HUES6 (cell line): ENCODE measurements at regions not wholly inside any gene's neighbourhood (a gene's known extent, or its start where the extent isn't known, plus 50 kb on each side); places are given as distances from the start of the nearest gene placed in this dataset.

ENCODE experiments used
- H3K27ac ChIP-seq: 2 replicates; pipeline ENCODE4 v1.7.0; 2013; ENCODE audit warnings: low read depth, mild to moderate bottlenecking, low read length, inconsistent platforms
- H3K27me3 ChIP-seq: 2 replicates; pipeline ENCODE4 v1.6.1; 2013; ENCODE audit warnings: low read length; ENCODE audit not compliant: control insufficient read depth, insufficient read depth
- H3K36me3 ChIP-seq: 2 replicates; pipeline ENCODE4 v1.6.1; 2013; ENCODE audit warnings: low read length; ENCODE audit not compliant: control insufficient read depth, insufficient read depth
- H3K4me1 ChIP-seq: 2 replicates; pipeline ENCODE4 v1.6.1; 2013; ENCODE audit warnings: low read length; ENCODE audit not compliant: control insufficient read depth, insufficient read depth
- H3K4me3 ChIP-seq: 2 replicates; pipeline ENCODE4 v1.5.1; 2013; ENCODE audit warnings: low read depth, low read length
- H3K9ac ChIP-seq: one replicate; pipeline ENCODE4 v1.6.1; 2013; ENCODE audit warnings: mild to moderate bottlenecking, low read length
- H3K9me3 ChIP-seq: 2 replicates; pipeline ENCODE4 v1.6.1; 2013; ENCODE audit warnings: low read depth, low read length; ENCODE audit not compliant: control insufficient read depth, insufficient read depth

DNA sequence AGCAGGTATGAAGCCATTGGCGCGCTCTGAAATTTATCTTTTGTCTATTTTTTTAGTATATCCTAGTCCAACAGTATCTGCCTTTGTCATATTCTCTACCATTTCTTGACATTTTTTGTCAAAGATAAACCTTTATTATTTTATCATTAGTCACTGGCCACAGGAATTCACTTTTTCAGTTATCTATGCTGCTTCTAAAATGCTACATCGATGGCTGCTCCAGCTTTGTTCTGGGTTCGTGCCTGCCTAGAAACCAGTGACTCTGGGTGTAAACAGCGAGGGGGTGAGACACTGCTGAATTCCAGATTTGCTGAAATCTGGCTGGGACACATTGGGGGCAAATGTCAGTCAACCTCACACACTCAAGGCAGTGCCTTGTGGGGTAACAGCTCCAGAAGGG is 193.4 kb downstream of the CDC5L start:
- Histone ChIP-seq H3K27me3 (no peaks in the 10 kb centered on the region), H3K36me3 (no peaks in the 10 kb centered on the region), H3K4me3 (no peak overlapping the region), H3K9me3 (peaks cover 11% of the 10 kb centered on the region; the same call in 1 of the 2 replicates), H3K4me1 (no peaks in the 10 kb centered on the region), H3K9ac (no peak overlapping the region), H3K27ac (no peak overlapping the region)

DNA sequence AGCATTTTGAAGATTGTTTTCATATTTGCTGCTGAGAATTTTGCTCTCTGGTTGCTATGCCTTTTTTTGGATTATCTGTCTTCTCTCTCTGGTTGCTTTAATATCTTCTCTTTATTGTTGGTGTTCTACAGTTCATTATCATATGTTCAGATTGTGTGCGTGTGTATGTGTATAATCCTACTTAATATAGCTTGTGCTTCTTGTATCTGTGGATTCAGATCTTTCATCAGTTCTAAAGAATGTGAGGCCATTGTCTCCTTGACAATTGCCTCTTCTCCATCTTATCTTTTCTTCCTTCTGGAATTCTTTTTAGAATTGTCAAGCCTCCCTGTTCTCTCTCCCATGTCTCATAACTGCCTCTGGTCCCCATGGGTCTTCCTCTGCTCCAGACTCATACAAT is 195.4 kb downstream of the CDC5L start:
- no peaks in the 10 kb centered on the region for H3K27me3 ChIP-seq
- no peaks in the 10 kb centered on the region for H3K4me1 ChIP-seq
- no peak overlapping the region for H3K4me3 ChIP-seq
- peaks cover 11% of the 10 kb centered on the region; the same call in 1 of the 2 replicates for H3K9me3 ChIP-seq
- no peak overlapping the region for H3K27ac ChIP-seq
- no peak overlapping the region for H3K9ac ChIP-seq
- H3K36me3 ChIP-seq: no peaks in the 10 kb centered on the region

GRCh38 chr6:44590471-44590870 is 203.0 kb downstream of the CDC5L start:
- Histone ChIP-seq H3K4me1 (peaks cover 12% of the 10 kb centered on the region), H3K27ac (no peak overlapping the region), H3K4me3 (no peak overlapping the region), H3K36me3 (no peaks in the 10 kb centered on the region), H3K9me3 (peaks cover 5% of the 10 kb centered on the region; the same call in 1 of the 2 replicates), H3K27me3 (no peaks in the 10 kb centered on the region), H3K9ac (no peak overlapping the region)

GRCh38 chr6:44593539-44593944 is 206.0 kb downstream of the CDC5L start:
- Histone ChIP-seq H3K36me3 (no peaks in the 10 kb centered on the region), H3K9me3 (peaks cover 5% of the 10 kb centered on the region; the same call in 1 of the 2 replicates), H3K4me1 (peaks cover 12% of the 10 kb centered on the region), H3K27me3 (no peaks in the 10 kb centered on the region), H3K9ac (peak overlapping the region; percentile 62), H3K27ac (no peak overlapping the region; the same call in 1 of the 2 replicates), H3K4me3 (no peak overlapping the region)

GRCh38 chr6:44594481-44594880 is 207.0 kb downstream of the CDC5L start:
- H3K27ac ChIP-seq: peak overlapping the region; percentile 30; the same call in 1 of the 2 replicates
- H3K4me1 ChIP-seq: peaks cover 12% of the 10 kb centered on the region
- H3K27me3 ChIP-seq: no peaks in the 10 kb centered on the region
- H3K4me3 ChIP-seq: no peak overlapping the region
- H3K36me3 ChIP-seq: no peaks in the 10 kb centered on the region
- H3K9ac ChIP-seq: peak overlapping the region; percentile 42
- H3K9me3 ChIP-seq: peaks cover 2% of the 10 kb centered on the region; the same call in 1 of the 2 replicates

DNA sequence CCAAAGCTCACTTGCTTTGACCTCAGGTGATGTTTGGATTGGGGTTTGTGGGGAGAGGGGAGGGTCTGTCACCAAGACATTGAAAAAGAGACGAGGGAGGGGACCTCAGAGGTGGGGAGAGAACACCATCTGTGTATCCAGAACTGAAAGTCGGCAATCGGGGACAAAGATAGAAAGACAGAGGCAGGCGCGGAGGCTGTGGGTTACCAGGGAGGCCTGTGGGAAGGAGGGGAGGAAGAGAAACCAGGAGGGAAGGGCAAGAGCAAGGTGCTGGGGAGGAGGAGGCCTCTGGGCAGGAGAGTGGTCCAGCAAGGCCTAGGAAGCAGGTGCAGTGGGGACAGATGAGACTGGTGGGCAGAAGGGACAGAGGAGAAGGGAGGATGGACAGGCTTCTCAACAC is 211.2 kb downstream of the CDC5L start:
- H3K27ac ChIP-seq: no peak overlapping the region
- H3K9ac ChIP-seq: no peak overlapping the region
- peaks cover 12% of the 10 kb centered on the region for H3K4me1 ChIP-seq
- no peaks in the 10 kb centered on the region for H3K27me3 ChIP-seq
- H3K36me3 ChIP-seq: no peaks in the 10 kb centered on the region
- no peak overlapping the region for H3K4me3 ChIP-seq
- no peaks in the 10 kb centered on the region for H3K9me3 ChIP-seq

DNA sequence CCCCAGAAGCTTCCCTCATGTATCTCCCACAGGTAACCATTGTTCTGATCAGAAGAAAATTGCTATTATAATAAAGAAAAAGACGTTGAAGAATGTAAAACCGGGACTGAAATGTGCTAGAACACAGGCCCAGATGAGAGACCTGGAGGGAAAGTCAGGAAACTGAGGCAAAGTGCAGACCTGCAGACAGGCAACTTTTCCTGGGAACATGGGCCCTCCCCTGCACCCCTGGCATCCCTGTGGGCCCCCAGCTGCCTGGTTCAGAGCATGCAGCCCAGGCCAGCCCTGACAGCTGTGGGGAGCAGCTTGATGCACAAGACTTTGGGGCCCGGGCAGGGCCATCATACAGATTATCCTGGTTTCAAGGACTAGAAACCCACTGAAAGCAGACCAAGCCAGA is 212.2 kb downstream of the CDC5L start:
- Histone ChIP-seq H3K4me3 (no peak overlapping the region), H3K27me3 (no peaks in the 10 kb centered on the region), H3K36me3 (no peaks in the 10 kb centered on the region), H3K27ac (no peak overlapping the region), H3K4me1 (peaks cover 6% of the 10 kb centered on the region; the same call in 1 of the 2 replicates), H3K9ac (no peak overlapping the region), H3K9me3 (no peaks in the 10 kb centered on the region)

GRCh38 chr6:44603044-44603686 is 215.7 kb downstream of the CDC5L start:
- H3K9ac ChIP-seq: no peak overlapping the region
- no peaks in the 10 kb centered on the region for H3K4me1 ChIP-seq
- no peaks in the 10 kb centered on the region for H3K27me3 ChIP-seq
- no peaks in the 10 kb centered on the region for H3K9me3 ChIP-seq
- H3K36me3 ChIP-seq: no peaks in the 10 kb centered on the region
- H3K4me3 ChIP-seq: no peak overlapping the region
- no peak overlapping the region for H3K27ac ChIP-seq

DNA sequence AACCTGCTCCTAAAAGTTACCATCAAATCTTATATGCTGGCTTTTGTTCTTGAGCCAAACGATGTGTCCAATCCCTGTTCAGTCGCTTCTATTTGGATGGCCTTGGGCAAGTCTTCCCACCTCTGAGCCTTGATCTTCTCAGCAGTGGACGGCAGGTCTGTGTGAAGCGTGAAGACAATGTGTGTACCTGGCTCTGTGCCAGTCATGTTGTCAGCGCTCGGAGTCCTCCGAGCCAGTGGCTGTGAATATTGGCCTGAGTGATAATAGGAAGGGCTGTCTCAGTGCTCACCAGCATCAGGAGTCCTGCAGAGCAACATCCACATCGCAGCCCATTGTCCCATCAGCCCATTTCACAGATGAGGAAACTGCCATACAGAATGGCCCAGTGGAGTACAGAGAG is 219.0 kb downstream of the CDC5L start:
- Histone ChIP-seq H3K4me1 (no peaks in the 10 kb centered on the region), H3K9ac (no peak overlapping the region), H3K27ac (no peak overlapping the region), H3K27me3 (no peaks in the 10 kb centered on the region), H3K9me3 (no peaks in the 10 kb centered on the region), H3K4me3 (no peak overlapping the region), H3K36me3 (no peaks in the 10 kb centered on the region)

DNA sequence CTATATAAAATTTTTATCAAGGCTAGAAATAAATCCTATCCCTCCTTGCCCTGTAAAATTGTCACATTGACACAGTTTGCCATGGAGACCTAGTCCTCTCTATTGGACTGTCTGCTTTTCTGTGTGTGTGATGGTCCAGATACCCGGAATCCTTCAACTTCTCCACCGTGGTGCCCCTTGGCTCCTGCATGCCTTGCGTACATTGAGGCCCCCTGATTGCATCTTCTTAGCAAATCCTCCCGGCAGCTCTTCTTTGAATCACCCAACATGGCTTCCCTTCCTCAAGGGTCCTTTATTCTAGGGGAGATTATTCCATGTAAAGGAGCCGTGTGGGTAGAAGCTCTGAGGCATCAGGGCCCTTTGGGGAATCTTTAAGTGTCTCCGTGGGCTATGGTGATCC is 219.5 kb downstream of the CDC5L start:
- H3K36me3 ChIP-seq: no peaks in the 10 kb centered on the region
- no peaks in the 10 kb centered on the region for H3K27me3 ChIP-seq
- H3K4me3 ChIP-seq: no peak overlapping the region
- no peaks in the 10 kb centered on the region for H3K4me1 ChIP-seq
- no peaks in the 10 kb centered on the region for H3K9me3 ChIP-seq
- no peak overlapping the region for H3K9ac ChIP-seq
- no peak overlapping the region for H3K27ac ChIP-seq

GRCh38 chr6:44608175-44608574 is 220.7 kb downstream of the CDC5L start:
- Histone ChIP-seq H3K9ac (no peak overlapping the region), H3K4me3 (no peak overlapping the region), H3K27me3 (no peaks in the 10 kb centered on the region), H3K27ac (no peak overlapping the region), H3K9me3 (0 out of 2 replicates have a peak, but pooled peaks cover 6% of the 10 kb centered on the region), H3K4me1 (no peaks in the 10 kb centered on the region), H3K36me3 (no peaks in the 10 kb centered on the region)
